Endothelial cell of umbilical vein (primary cell): ENCODE measurements at regions not wholly inside any gene's neighbourhood (a gene's known extent, or its start where the extent isn't known, plus 50 kb on each side); places are given as distances from the start of the nearest gene placed in this dataset.

Experiments used
- BruUV-seq: library from RNA; stranded (reverse); fragments of 400-500 nt; replicated peaks from 2 replicates; lab custom pipeline; 2021; lab: Mats Ljungman, UMichigan
- CTCF ChIA-PET: fragments of 300-600, 350-600 bp; sonication (Branson Sonifier 250); formaldehyde crosslinking; loops from one replicate; lab custom pipeline; 2021; ENCODE audit warnings: antibody characterized with exemption, inconsistent platforms; lab: Charles Lee
- POLR2A ChIA-PET: fragments of 300-600, 350-600 bp; sonication (Branson Sonifier 250); formaldehyde crosslinking; loops from one replicate; lab custom pipeline; 2021; ENCODE audit warnings: antibody characterized with exemption, inconsistent platforms; lab: Charles Lee
- DNase-seq: peaks from one replicate; pipeline ENCODE4 v3.0.0-alpha.2; 2011; ENCODE audit warnings: low read depth, low spot score
- FAIRE-seq: peaks from 2 replicates; lab custom pipeline; 2011; peaks lifted over from hg19 to GRCh38; lab: Jason Lieb, UNC
- H2AFZ ChIP-seq: 2 replicates; pipeline ENCODE4 v1.6.0; 2012; ENCODE audit warnings: low read depth, low read length, control low read depth, inconsistent platforms
- H3K27ac ChIP-seq: 2 replicates; pipeline ENCODE4 v1.5.1; 2011; ENCODE audit warnings: low read depth, mild to moderate bottlenecking, control low read depth, low read length, moderate library complexity; ENCODE audit not compliant: insufficient read depth
- H3K27me3 ChIP-seq, 2 experiments: 2 replicates each; pipeline versions ENCODE4 v1.6.0 to v1.6.1; 2011; ENCODE audit warnings: low read length in 2 of 2, mixed read lengths in 1 of 2; ENCODE audit not compliant: control insufficient read depth in 2 of 2, insufficient read depth in 2 of 2
- H3K36me3 ChIP-seq, 2 experiments: 2 replicates in 1 of 2; 3 replicates in 1 of 2; pipeline ENCODE4 v1.5.1; 2011; ENCODE audit warnings: low read length in 2 of 2, mild to moderate bottlenecking in 1 of 2, moderate library complexity in 1 of 2; ENCODE audit not compliant: control insufficient read depth in 2 of 2, insufficient read depth in 2 of 2; ENCODE audit errors: extremely low read depth in 1 of 2
- H3K4me1 ChIP-seq: 3 replicates; pipeline ENCODE4 v1.5.1; 2011; ENCODE audit warnings: mild to moderate bottlenecking, low read length; ENCODE audit not compliant: control insufficient read depth, insufficient read depth; ENCODE audit errors: extremely low read depth
- H3K4me2 ChIP-seq: 2 replicates; pipeline ENCODE4 v1.6.1; 2011; ENCODE audit warnings: low read length, control low read depth, mixed read lengths; ENCODE audit not compliant: insufficient read depth
- H3K4me3 ChIP-seq, 3 experiments: fragments of 200-600 bp in 1 of 3; sonication (generic), shearing (Covaris generic) in 1 of 3; replicated peaks in 1 of 3; 2 replicates each; pipeline ENCODE4 v1.5.1; 2011 to 2016; ENCODE audit warnings: control low read depth in 3 of 3, low read length in 3 of 3, mild to moderate bottlenecking in 2 of 3, inconsistent platforms in 1 of 3, low read depth in 1 of 3, moderate library complexity in 1 of 3; ENCODE audit not compliant: insufficient read depth in 1 of 3
- H3K79me2 ChIP-seq: 2 replicates; pipeline ENCODE4 v1.6.0; 2012; ENCODE audit warnings: low read length, inconsistent platforms; ENCODE audit not compliant: control insufficient read depth, insufficient read depth
- H3K9ac ChIP-seq: replicated peaks from 2 replicates; pipeline ENCODE3; 2011; ENCODE audit warnings: low read length, control low read depth; ENCODE audit not compliant: insufficient read depth; ENCODE audit errors: extremely low read depth
- H3K9me1 ChIP-seq: replicated peaks from 3 replicates; pipeline ENCODE4 v1.6.0; 2011; ENCODE audit warnings: mild to moderate bottlenecking, low read length; ENCODE audit not compliant: control insufficient read depth, insufficient read depth; ENCODE audit errors: extremely low read depth
- H3K9me3 ChIP-seq: replicated peaks from 2 replicates; pipeline ENCODE4 v1.5.1; 2012; ENCODE audit warnings: low read length, inconsistent platforms; ENCODE audit not compliant: control insufficient read depth, insufficient read depth
- H4K20me1 ChIP-seq: replicated peaks from 2 replicates; pipeline ENCODE3; 2011; ENCODE audit warnings: mild to moderate bottlenecking, low read length; ENCODE audit not compliant: control insufficient read depth, insufficient read depth; ENCODE audit errors: extremely low read depth
- CTCF ChIP-seq, 2 donors: IDR thresholded peaks; 1 replicate in 1 of 2; 2 replicates in 1 of 2; pipeline ENCODE4 v1.5.1; 2011; ENCODE audit warnings: low read length in 2 of 2, mild to moderate bottlenecking in 2 of 2, moderate library complexity in 2 of 2, control low read depth in 1 of 2, inconsistent platforms in 1 of 2, low read depth in 1 of 2; ENCODE audit not compliant: insufficient read depth in 1 of 2; ENCODE audit errors: extremely low read depth in 1 of 2
- EZH2 ChIP-seq: IDR thresholded peaks from 2 replicates; pipeline ENCODE4 v1.6.1; 2012; ENCODE audit warnings: borderline replicate concordance, low read depth, mild to moderate bottlenecking, moderate library complexity, low read length, inconsistent platforms; ENCODE audit not compliant: severe bottlenecking
- FOS ChIP-seq: IDR thresholded peaks from 2 replicates; pipeline ENCODE4 v1.6.1; 2011; ENCODE audit warnings: mild to moderate bottlenecking, low read length, moderate library complexity, borderline replicate concordance; ENCODE audit not compliant: insufficient read depth
- GATA2 ChIP-seq: IDR thresholded peaks from 2 replicates; pipeline ENCODE4 v1.7.0; 2011; ENCODE audit warnings: low read depth, mild to moderate bottlenecking, moderate library complexity, mixed read lengths, low read length; ENCODE audit not compliant: insufficient read length, insufficient read depth
- JUN ChIP-seq: IDR thresholded peaks from 2 replicates; pipeline ENCODE4 v1.6.1; 2011; ENCODE audit warnings: borderline replicate concordance, low read depth; ENCODE audit not compliant: insufficient read length, insufficient read depth
- MYC ChIP-seq: IDR thresholded peaks from one replicate; pipeline ENCODE4 v1.6.1; 2011; ENCODE audit warnings: mild to moderate bottlenecking, low read depth, low read length
- POLR2A ChIP-seq: IDR thresholded peaks from 2 replicates; pipeline ENCODE4 v1.6.1; 2012; ENCODE audit warnings: low read depth, mild to moderate bottlenecking, control low read depth, low read length
- POLR2AphosphoS5 ChIP-seq: IDR thresholded peaks from 2 replicates; pipeline ENCODE4 v1.6.1; 2012; ENCODE audit warnings: low read depth, mild to moderate bottlenecking, control low read depth, low read length, moderate library complexity; ENCODE audit not compliant: insufficient read depth
- dilution Hi-C: fragments of 300-500 bp; cut with MboI; formaldehyde crosslinking; loops from one replicate; pipeline ENCODE4 v1.15.0; 2019; ENCODE audit warnings: low sequenced_read_pairs; ENCODE audit not compliant: extremely low pct_ligation_motif_present
- intact Hi-C: fragments of 100-400 bp; cut with micrococcal nuclease; formaldehyde crosslinking; loops from one replicate; pipeline ENCODE4 v1.10.0; 2022
- TF ChIP-seq, protein P1 (sequence below): IDR thresholded peaks from 2 replicates; pipeline ENCODE4 v1.6.1; 2011; ENCODE audit not compliant: insufficient read depth, insufficient read length

DNA sequence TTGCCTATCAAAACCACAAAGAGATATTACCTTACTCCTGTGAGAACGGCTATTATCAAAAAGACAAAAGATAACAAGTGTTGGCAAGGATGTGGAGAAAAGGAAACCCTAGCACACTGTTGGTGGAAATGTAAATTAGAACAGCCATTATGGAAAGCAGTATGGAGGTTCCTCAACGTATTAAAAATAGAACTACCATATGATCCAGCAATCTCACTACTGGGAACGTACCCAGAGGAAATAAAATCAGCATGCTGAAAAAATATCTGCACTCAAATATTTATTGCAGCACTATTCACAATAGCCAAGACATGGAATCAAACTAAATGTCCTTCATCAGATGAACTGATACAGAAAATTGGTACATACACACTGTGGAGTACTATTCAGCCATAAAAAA lies 149.4 kb upstream of the MLN start:
- H2AFZ ChIP-seq, result no peak overlapping the region
- POLR2A ChIA-PET, result no interaction called here
- H3K9me3 ChIP-seq, result no peaks in the 10 kb centered on the region
- no TSS peak for BruUV-seq
- no peaks in the 10 kb centered on the region for H3K4me1 ChIP-seq
- H3K79me2 ChIP-seq, result no peaks in the 10 kb centered on the region
- no peak for FAIRE-seq
- H3K36me3 ChIP-seq, result no peaks in the 10 kb centered on the region
- dilution Hi-C loops (no loop called here), intact Hi-C loops (no loop called here)
- no peak for TF ChIP-seq POLR2A
- no peak for TF ChIP-seq JUN
- TF ChIP-seq FOS, result no peak
- TF ChIP-seq GATA2, result no peak
- no peak for TF ChIP-seq MYC
- no peak for TF ChIP-seq CTCF (IDR thresholded peaks at IDR 0.05; ENCODE audit: extremely low read depth in 1 of 2, insufficient read depth in 1 of 2, low read depth in 1 of 2, low read length in 2 of 2)
- no peak for TF ChIP-seq EZH2
- no peak for TF ChIP-seq POLR2AphosphoS5
- TF ChIP-seq, protein P1, sequence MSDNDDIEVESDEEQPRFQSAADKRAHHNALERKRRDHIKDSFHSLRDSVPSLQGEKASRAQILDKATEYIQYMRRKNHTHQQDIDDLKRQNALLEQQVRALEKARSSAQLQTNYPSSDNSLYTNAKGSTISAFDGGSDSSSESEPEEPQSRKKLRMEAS, result no peak
- no peak overlapping the region for H3K9ac ChIP-seq
- H4K20me1 ChIP-seq, result no peaks in the 10 kb centered on the region
- CTCF ChIA-PET, result interaction anchor here (1.0 kb wide), 1 partner anchor 10 kb away, joined by 3 read pairs; no protein-coding TSS in a partner anchor
- H3K4me2 ChIP-seq, result no peak overlapping the region
- H3K27ac ChIP-seq, result no peak overlapping the region
- no peak for DNase-seq
- no peaks in the 10 kb centered on the region for H3K9me1 ChIP-seq
- peaks cover 0 to 4% of the 10 kb centered on the region in 2 experiments for H3K27me3 ChIP-seq
- H3K4me3 ChIP-seq, result no peak overlapping the region
